Transverse colon (tissue), 4 donors: ENCODE measurements at regions not wholly inside any gene's neighbourhood (a gene's known extent, or its start where the extent isn't known, plus 50 kb on each side); places are given as distances from the start of the nearest gene placed in this dataset.
"Not testable (repeated sequence)": the region's sequence is repeated elsewhere in the genome, so short reads cannot be mapped to it uniquely, and the experiment has no call there.

ENCODE experiments used
- DNase-seq: peaks from one replicate; pipeline ENCODE4 v3.0.0-alpha.2; 2019
- H3K27ac ChIP-seq, 4 donors: fragments of 200-600 bp; sonication (generic); 2 replicates each; pipeline ENCODE4 v1.5.1; 2016 to 2018; ENCODE audit warnings: inconsistent platforms in 4 of 4
- H3K27me3 ChIP-seq: fragments of 200-600 bp; sonication (generic); 2 replicates; pipeline ENCODE4 v1.5.1; 2017; ENCODE audit warnings: inconsistent platforms
- H3K36me3 ChIP-seq, 4 donors: fragments of 200-600 bp; sonication (generic); 2 replicates each; pipeline ENCODE4 v1.5.1; 2017 to 2019; ENCODE audit warnings: inconsistent platforms in 4 of 4
- H3K4me1 ChIP-seq, 4 donors: fragments of 200-600 bp; sonication (generic); 2 replicates each; pipeline ENCODE4 v1.5.1; 2017 to 2020; ENCODE audit warnings: inconsistent platforms in 4 of 4
- H3K4me3 ChIP-seq, 4 donors: fragments of 200-600 bp; sonication (generic); 1 replicate in 1 of 4; 2 replicates in 3 of 4; pipeline versions ENCODE4 v1.5.1 to v1.6.1; 2017 to 2019; ENCODE audit warnings: inconsistent platforms in 4 of 4
- H3K9me3 ChIP-seq, 2 donors: fragments of 200-600 bp; sonication (generic); 2 replicates each; pipeline ENCODE4 v1.5.1; 2017 to 2019; ENCODE audit warnings: inconsistent platforms in 2 of 2
- EP300 ChIP-seq: sonication (generic); formaldehyde crosslinking; IDR thresholded peaks from one replicate; pipeline ENCODE4 v1.6.1; 2017; ENCODE audit warnings: antibody characterized with exemption, low read depth
- POLR2A ChIP-seq: fragments of 450-650 bp; IDR thresholded peaks from one replicate; pipeline ENCODE4 v1.6.1; 2016; ENCODE audit warnings: antibody characterized with exemption, mild to moderate bottlenecking, moderate library complexity
- POLR2AphosphoS5 ChIP-seq, 3 donors: sonication (generic); formaldehyde crosslinking; IDR thresholded peaks; one replicate each; pipeline ENCODE4 v1.6.1; 2016; ENCODE audit warnings: antibody characterized with exemption in 3 of 3
- WGBS, 2 donors: methylation state at CpG; one replicate each; pipeline ENCODE4 v1.1.5; 2018; ENCODE audit warnings: low coverage in 1 of 2; 5-methylcytosine and 5-hydroxymethylcytosine counted together
- in situ Hi-C, 4 donors: fragments of 200-750 bp; cut with MboI; loops; one replicate each; pipeline versions ENCODE4 v1.15.0 to v1.15.1; 2017; ENCODE audit warnings: low sequenced_read_pairs in 3 of 4, low pct_ligation_motif_present in 1 of 4, low pct_unique_long_range_greater_than_20kb in 1 of 4
- intact Hi-C: fragments of 100-400 bp; cut with DNase I; formaldehyde crosslinking; loops from one replicate; pipeline ENCODE4 v1.15.1; 2023; ENCODE audit warnings: low total_unique reads
- TF ChIP-seq, protein P1 (sequence below), 5 experiments: fragments of 200-600 bp in 3 of 5; fragments of 450-650 bp in 2 of 5; sonication (generic) in 3 of 5; IDR thresholded peaks; 1 replicate in 2 of 5; 2 replicates in 3 of 5; pipeline ENCODE4 v1.5.1; 2016 to 2017; ENCODE audit warnings: antibody characterized with exemption in 5 of 5, inconsistent platforms in 3 of 5, mild to moderate bottlenecking in 2 of 5, moderate library complexity in 1 of 5

GRCh38 chr3:165984589-165984988 lies 147.4 kb upstream of the BCHE start:
- intact Hi-C loops = no loop called here

GRCh38 chr3:165983284-165983683 lies 146.1 kb upstream of the BCHE start:
- no peaks in the 10 kb centered on the region for H3K4me1 ChIP-seq
- in situ Hi-C loops = no loop called here
- no peaks in the 10 kb centered on the region for H3K9me3 ChIP-seq
- 12 to 13% methylated on average over 2 of the region's 2 CpGs for WGBS, 2 donors
- no peak overlapping the region for H3K4me3 ChIP-seq
- no peak overlapping the region for H3K27ac ChIP-seq
- H3K27me3 ChIP-seq = no peaks in the 10 kb centered on the region
- TF ChIP-seq EP300 (no peak), POLR2AphosphoS5 (IDR thresholded peaks at IDR 0.05) (no peak), POLR2A (no peak)
- TF ChIP-seq, protein P1, sequence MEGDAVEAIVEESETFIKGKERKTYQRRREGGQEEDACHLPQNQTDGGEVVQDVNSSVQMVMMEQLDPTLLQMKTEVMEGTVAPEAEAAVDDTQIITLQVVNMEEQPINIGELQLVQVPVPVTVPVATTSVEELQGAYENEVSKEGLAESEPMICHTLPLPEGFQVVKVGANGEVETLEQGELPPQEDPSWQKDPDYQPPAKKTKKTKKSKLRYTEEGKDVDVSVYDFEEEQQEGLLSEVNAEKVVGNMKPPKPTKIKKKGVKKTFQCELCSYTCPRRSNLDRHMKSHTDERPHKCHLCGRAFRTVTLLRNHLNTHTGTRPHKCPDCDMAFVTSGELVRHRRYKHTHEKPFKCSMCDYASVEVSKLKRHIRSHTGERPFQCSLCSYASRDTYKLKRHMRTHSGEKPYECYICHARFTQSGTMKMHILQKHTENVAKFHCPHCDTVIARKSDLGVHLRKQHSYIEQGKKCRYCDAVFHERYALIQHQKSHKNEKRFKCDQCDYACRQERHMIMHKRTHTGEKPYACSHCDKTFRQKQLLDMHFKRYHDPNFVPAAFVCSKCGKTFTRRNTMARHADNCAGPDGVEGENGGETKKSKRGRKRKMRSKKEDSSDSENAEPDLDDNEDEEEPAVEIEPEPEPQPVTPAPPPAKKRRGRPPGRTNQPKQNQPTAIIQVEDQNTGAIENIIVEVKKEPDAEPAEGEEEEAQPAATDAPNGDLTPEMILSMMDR (IDR thresholded peaks at IDR 0.05) = no peak
- intact Hi-C loops = no loop called here
- DNase-seq = no peak
- H3K36me3 ChIP-seq = no peaks in the 10 kb centered on the region

More at GRCh38 chr3:165984589-165984988, 147.4 kb upstream of the BCHE start:
- Histone ChIP-seq H3K4me1 (no peaks in the 10 kb centered on the region), H3K27me3 (no peaks in the 10 kb centered on the region), H3K9me3 (no peaks in the 10 kb centered on the region), H3K27ac (no peak overlapping the region), H3K4me3 (no peak overlapping the region), H3K36me3 (no peaks in the 10 kb centered on the region)
- TF ChIP-seq EP300 = no peak
- no peak for TF ChIP-seq POLR2AphosphoS5 (IDR thresholded peaks at IDR 0.05)
- TF ChIP-seq POLR2A = no peak
- TF ChIP-seq, protein P1 (IDR thresholded peaks at IDR 0.05) = no peak
- in situ Hi-C loops = no loop called here
- DNase-seq = no peak
- 22 to 61% methylated on average over 1 of the region's 1 CpG for WGBS, 2 donors

DNA sequence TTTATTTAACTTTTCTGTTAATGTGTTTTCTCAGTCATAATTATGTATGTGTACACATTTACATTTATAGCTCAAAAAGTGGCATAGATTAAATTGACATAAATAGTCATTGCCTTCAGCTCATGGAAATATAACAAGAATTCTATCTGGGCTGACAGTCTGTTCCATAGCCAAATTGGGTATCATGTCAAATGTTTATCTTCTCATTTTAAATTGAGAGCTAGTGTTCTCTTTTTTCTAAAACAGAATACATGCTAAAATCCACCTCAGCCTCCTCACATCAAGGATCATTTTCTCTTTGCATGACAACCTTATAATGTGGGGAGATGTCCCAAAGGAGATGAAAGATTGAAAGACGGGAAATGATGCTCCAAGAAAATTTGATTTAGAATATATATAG lies 144.1 kb upstream of the BCHE start:
- Histone ChIP-seq H3K4me3 (no peak overlapping the region), H3K27ac (no peak overlapping the region), H3K4me1 (no peaks in the 10 kb centered on the region), H3K9me3 (no peaks in the 10 kb centered on the region), H3K27me3 (no peaks in the 10 kb centered on the region), H3K36me3 (no peaks in the 10 kb centered on the region)
- in situ Hi-C loops (no loop called here), intact Hi-C loops (no loop called here)
- DNase-seq = no peak
- WGBS, 2 donors = 80 to 92% methylated on average over 1 of the region's 1 CpG
- TF ChIP-seq POLR2AphosphoS5 (IDR thresholded peaks at IDR 0.05) (no peak), POLR2A (no peak), EP300 (no peak)
- TF ChIP-seq, protein P1 (IDR thresholded peaks at IDR 0.05) = no peak

GRCh38 chr3:165960825-165961224 lies 123.6 kb upstream of the BCHE start:
- intact Hi-C loops, DNase-seq, H3K4me3 ChIP-seq, H3K9me3 ChIP-seq, H3K36me3 ChIP-seq, H3K27ac ChIP-seq, H3K27me3 ChIP-seq, in situ Hi-C loops, H3K4me1 ChIP-seq: not testable (repeated sequence)
- 55 to 77% methylated on average over 2 to 3 of the region's 3 CpGs for WGBS, 2 donors

- DNase-seq = no peak
- Histone ChIP-seq H3K36me3 (no peaks in the 10 kb centered on the region), H3K4me1 (no peaks in the 10 kb centered on the region), H3K27me3 (no peaks in the 10 kb centered on the region), H3K27ac (no peak overlapping the region), H3K4me3 (no peak overlapping the region), H3K9me3 (no peaks in the 10 kb centered on the region)
- intact Hi-C loops (no loop called here), in situ Hi-C loops (no loop called here)
- no peak for TF ChIP-seq POLR2AphosphoS5 (IDR thresholded peaks at IDR 0.05)
- no peak for TF ChIP-seq EP300
- TF ChIP-seq POLR2A = no peak
- TF ChIP-seq, protein P1 (IDR thresholded peaks at IDR 0.05) = no peak
- 53 to 59% methylated on average over 2 of the region's 2 CpGs for WGBS, 2 donors
These were observed 116.9 kb upstream of the BCHE start for GRCh38 chr3:165954171-165954570.
